HG03460 (cell line): ENCODE measurements at regions not wholly inside any gene's neighbourhood (a gene's known extent, or its start where the extent isn't known, plus 50 kb on each side); places are given as distances from the start of the nearest gene placed in this dataset.
"Not testable (repeated sequence)": the region's sequence is repeated elsewhere in the genome, so short reads cannot be mapped to it uniquely, and the experiment has no call there.

Source experiments
- ATAC-seq: cut with Tn5 transposase; IDR thresholded peaks from one replicate; pipeline ENCODE4 v1.9.1; 2021; ENCODE audit not compliant: unreplicated experiment

DNA sequence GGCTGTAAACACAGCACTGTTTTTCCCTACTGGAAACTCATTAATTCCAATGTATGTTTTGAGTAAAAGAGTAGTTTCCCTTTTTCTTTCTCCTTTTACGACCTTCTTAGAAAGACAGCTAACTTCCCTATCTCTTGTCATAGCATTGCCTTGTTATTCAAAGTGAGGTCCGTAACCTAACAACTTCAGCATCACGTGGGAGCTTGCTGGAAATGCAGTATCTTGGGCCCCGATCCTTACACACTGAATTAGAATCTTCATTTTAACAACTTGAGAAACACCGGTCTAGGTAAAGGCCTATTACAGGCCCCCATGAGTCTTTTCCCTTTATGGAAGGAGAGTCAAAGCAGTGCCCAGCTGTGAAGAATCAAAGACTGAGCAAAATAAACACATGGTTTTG, 230.7 kb upstream of the PRKD1 start:
- no peak for ATAC-seq

DNA sequence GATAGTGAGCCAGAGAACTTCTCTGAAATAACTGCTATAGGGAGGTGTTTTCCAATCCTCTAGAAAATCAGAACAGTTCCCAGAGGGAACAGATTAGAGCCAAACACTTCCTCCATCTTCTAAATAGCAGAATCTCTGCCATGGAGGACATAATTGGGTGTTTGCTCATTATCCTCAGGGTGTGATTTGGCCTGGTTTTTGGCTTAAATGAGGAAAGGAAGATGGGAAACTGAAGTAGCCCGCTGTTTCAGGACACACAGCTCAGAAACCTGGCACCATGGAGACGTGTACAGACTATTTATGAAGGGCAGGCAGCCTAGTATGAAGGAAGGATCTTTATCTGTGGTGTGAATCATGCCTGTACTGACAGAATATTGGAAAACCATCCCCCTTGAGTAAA, 231.7 kb upstream of the PRKD1 start:
- ATAC-seq: no peak

DNA sequence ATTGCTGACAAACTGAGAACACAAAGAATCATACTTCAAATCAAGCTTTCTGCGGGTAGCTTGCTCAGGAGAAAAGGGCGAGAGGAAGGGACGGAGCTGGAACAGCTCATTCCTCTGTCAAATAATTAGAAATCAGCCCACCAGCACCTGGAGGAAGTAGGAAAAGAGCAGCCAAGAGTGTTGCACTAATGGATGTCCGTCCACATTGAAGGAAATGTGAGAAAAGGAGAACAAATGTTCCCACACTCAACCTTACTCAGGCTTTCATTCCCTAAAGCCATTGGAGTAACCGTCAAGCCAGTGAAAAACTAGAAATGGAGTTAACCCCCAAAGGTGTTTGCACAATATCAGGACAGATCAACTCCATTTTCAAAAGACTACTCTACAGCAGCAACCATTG, 233.0 kb upstream of the PRKD1 start:
- no peak for ATAC-seq

DNA sequence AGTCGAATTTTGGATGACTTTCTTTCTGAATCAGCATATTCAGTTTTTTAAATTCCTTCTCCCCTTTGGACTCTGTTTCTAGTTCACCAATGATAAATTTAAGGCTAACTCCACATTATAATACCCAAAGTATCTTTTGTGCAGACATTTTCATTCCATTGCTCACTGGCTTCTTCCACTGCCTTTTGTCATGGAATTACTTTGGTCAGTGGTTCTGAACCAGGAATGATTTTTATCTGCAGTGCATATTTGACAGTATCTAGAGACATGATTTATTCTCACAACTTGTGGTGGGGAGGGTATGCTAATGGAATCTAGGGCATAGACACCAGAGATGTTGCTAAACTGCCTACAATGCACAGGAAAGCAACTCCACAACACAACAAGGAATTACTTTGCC, 234.4 kb upstream of the PRKD1 start:
- ATAC-seq: no peak

DNA sequence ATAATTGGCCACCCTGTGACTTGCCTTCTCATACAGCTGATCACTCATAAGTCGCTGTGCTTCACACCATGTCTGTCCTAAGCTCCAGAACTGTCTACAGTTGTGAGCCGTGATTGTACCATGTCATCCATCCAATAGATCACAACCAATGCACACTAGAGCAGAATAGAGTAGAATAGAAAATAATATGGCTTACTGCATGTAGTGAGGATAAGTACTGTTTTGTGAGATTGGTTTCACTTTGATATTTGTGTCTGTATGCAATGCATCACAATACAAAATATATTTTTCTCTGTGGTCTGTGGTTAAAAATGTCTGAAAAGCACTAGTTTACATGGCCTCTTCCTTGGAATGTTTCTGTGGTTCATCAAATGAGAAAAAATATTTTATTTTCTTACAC, 237.6 kb upstream of the PRKD1 start:
- no peak for ATAC-seq

DNA sequence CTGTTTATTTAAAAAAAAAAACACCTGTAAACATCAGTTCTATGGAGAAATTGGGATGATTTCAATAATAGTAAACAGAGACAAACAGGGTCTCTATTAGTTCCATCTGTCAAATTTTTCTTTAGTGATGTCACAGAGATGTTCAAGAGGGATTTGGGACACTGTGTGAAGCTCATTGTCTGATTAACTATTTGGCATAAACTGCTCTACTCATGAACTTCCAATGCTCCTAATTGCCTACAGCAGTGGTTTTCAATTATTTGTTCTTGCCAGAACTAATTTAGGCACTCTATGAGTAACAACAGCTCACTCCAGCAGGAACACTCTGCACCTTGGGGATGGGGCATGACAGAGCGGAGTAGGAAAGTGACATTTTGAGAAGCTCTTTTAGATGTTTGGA, 250.1 kb upstream of the PRKD1 start:
- ATAC-seq: no peak

DNA sequence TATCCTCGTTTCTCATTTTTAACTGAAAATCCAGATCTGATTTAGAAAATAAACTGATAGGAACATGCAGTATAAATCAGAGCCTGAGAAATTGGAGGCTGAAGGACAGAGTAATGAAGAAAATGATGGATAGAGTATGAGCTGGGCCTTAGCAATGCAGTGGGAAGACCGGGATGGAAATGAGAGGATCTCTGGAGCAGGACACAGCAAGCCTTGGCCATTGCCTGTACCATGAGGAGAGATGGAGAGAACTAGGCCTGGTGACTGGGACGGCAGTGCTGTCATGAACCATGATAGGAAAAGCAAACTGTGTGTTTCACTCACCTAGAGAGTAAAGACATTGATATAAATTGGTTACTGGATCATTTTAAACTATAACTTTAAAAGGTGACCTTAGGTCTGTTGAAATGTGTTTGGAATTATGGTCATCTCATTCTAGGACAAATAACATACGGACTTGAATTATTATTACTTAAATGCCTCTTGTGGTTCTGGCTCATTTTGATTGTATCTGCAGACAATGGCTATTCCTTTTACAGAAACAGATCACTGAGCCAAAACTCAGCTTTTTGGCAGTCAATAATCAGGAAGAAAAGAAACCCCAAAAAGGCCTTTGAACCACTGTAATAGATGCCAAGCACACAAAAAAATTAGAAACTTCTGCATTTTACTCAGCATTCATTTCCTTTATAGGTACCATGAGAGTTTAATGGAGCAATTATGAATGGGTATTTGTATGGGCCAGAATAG, 251.9 kb upstream of the PRKD1 start:
- ATAC-seq: no peak

DNA sequence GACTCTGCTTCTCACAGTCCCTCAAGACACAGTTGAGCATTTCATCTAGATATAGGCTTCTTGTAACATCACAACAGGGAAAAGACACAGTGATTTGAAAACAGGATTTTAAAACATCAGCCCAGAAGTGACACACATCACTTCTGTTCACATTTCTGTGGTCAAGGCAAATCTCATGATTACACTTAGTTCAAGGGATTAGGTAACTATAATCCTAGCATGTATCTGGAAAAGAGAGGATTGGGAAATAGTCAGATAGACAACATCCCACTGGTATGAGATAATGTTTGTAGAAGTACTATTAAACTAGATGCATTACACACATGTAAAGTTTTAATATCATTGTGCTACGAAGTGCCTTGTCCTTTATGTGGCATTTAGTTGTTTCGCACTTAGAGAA, 252.6 kb upstream of the PRKD1 start:
- ATAC-seq: no peak

DNA sequence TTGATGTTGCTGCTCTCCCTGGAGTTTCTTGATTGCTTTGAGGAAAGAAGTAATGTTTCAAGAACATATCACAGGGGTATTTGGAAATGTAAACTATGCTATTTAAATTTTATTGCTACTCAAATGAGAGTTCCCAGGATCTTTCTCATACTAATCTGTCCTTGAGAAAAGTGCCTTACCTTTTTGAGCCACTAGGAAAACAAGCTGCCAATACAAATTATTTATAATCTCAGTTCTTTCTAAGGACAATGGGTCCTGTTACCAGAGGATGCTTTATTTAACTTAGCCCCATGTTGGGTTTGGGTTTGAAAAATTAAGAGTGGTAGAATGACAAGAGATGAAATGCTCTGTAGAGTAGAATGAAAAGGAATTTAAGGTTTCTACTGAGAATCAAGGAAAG, 258.2 kb upstream of the PRKD1 start:
- ATAC-seq: no peak

DNA sequence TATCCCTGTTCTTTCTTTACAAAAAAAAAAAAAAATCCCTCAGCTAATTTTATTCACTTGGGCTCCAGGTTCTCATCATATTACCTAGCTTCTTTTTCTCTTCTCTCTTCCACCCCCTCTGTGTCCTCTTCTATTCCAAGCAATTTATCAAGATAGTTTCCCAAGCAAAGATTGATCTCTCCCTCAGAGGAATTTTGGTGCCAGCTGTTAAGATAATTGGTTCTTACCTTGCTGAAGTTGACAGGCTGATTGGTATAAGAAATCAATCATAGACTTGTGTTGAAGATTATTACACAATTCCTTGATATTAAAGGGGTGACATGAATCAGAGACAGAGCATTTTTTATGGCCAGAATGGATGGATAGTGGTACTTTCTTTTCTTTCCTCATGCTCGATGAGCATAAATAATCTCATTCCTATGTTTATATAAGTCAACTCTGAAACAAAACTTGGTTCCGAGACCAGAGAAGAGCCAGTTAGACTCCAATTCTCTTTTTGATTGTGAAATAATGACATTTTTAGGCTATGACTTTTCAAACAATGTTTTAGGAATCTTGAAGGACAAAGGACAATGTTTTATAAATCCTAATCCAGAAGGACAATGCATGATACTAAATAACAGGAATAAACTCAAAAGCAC, 264.1 kb upstream of the PRKD1 start:
- no peak for ATAC-seq

DNA sequence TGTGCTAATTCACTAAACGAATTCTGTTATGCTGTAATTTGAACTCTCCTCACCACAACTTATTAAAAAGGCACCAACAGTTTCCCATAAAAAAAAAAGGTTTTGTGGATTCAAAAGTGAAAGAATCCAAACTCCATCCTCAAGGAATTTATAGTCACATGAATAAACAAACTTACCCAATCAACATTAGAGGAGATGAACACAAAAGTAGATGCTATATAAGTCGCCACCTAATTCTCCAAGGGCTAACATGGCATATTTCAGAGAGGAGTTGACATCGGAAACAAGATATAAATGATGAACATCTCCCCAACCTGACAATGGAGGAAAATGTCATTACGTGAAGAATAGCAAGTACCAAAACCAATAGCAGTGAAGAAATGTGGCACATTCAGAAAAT, 265.5 kb upstream of the PRKD1 start:
- ATAC-seq: no peak

DNA sequence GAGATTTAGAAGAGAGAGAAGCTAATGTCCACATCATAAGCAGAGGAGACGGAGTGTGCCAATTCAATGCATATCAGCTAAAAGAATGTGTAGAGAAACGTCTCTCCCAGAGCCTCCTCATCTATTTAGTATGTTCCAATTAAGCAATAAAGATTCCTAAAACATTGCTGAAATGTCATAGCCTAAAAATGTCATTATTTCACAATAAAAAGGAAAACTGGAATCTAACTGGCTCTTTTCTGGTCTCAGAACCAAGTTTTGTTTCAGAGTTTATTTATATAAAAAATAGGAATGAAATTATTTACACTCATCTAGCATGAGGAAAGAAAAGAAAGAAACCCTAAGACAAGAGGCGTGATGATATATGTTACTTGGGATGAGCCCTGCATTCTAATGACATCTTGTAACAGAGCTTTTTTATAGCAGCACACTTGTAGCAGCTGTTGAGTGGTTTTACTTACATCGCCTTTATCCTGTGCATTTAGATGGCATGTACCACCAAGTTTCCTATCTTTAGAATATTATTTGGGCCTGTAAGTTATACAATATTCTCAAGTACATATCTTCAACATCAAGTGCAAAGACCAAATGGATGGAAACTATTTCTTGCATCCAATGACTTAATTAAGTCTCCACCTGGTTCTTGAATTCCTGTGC, 266.3 kb upstream of the PRKD1 start:
- no peak for ATAC-seq

DNA sequence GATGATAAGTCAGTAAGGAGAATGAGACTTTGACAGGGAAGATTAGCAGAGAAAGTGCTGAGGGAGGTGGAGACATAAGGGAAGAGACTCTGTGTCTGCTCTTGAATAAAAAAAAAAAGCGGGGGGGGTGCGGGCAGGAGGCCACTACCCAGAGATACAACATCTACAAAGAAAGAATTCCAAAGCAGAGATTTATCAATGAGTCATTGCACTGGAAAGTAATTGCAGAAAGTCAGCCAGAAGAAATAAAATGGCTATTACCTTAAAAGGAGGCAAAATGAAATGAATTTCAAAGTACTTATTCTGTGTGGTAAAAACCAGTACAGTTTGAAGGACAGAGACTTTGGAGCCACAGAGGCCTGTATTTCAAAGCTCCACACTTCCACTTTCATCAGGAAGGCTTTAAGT, 267.1 kb upstream of the PRKD1 start:
- no peak for ATAC-seq

DNA sequence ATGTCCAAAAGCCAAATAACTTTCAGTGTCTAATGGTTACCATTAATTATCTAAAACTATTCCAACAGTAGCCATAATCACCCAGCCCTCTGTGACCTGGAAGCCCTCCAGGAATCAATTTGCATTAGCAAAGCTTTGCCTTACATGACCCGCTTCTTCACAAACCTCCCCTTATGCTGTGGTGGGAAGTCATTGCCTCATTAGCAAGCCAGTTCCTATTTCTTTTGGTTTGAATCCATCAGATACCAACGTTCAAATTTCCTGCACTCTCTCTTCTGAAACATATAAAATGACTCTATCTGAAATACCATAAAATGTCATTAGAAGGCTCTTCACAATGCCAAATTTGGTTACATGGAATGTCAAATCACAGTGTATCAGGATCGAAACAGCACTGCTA, 268.3 kb upstream of the PRKD1 start:
- ATAC-seq: no peak

DNA sequence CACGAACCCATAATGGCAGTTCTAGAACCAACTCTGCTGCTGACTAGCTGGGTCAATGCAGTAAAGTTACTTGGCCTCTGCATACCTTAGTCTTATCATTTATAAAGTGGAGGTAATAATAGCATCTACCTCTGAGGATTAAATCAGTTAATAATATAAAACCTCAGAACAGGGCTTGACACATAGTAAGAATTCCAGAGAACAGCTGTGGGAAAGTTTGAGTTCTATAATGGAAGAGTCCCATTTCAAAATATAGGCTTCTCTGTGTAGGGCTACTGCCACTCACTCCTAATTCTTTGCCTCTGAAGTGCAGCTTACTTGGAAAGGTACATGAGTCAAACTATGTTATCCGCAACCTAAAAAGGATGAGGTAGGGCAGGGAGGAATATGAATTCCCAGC, 269.2 kb upstream of the PRKD1 start:
- no peak for ATAC-seq

DNA sequence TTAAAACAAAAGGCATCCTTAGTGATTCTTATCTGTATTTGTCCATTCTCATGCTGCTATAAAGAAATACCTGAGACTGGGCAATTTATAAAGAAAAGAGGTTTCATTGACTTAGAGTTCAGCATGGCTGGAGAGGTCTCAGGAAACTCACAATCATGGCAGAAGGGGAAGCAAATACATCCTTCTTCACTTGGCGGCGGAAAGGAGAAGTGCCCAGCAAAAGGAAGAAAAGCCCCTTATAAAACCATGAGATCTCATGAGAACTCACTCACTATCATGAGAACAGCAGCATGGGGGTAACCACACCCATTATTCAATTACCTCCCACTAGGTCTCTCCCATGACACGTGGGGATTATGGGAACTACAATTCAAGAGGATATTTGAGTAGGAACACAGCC, 271.1 kb upstream of the PRKD1 start:
- not testable (repeated sequence) for ATAC-seq

DNA sequence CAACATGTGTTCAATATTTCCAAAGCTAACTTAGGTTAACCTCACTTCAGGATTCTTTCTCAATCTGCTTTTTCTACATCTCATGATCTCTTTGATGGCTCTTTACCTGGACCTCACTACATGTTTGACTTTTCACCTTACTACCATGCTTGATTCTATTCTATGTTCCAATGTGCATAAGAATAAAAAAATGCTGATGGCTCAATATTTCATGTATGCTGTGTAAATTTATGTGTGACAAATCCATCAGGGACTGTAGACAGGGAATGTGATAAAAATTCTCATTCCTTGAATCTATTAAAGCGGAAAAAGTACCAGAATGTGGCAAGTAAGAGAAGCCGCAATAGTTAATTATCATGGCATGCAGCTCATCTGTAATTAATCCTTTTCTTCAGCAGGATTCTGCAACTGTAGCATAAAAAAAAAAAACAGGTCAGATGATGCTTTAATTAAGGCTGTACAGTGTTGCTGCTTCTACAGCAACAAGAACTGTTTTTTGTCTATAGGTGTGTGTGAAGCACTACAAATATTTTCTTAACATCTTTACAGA, 276.9 kb upstream of the PRKD1 start:
- no peak for ATAC-seq

DNA sequence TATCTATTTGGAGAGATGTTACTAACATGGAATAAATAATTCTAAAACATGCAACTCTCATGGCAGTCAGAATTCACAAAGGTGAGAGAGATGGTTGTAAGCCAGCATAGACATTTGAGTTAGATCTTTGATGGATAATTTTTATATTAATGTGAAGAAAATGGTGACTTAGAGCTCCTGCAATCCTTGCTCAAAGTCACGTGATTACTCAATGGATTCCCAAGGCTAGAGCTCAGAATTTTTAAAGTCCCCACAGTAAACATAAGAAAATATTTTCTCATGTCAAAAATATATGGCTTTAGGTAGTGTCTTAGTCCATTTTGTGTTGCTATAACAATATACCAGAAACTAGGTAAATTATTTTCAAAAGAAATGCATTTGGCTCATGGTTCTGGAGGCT, 281.5 kb upstream of the PRKD1 start:
- ATAC-seq: no peak

DNA sequence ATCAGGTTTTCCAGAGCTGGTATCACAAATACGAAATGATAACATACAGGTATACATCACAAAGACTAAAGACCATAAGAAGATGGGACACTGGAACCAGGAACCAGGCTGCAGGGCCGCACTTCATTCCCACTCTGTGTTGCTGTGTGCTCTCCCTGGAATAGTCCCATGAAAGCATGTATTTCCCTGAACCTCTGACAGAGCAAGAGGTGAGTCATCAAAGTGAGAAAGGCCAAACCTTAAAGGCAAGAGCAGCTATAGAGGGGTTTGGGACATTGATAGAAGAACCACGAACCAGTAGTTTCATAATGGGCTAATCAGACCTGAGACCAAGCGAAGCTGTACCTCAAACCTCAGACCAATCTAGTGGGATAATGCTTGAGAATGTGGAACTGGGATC, 283.0 kb upstream of the PRKD1 start:
- ATAC-seq: no peak

DNA sequence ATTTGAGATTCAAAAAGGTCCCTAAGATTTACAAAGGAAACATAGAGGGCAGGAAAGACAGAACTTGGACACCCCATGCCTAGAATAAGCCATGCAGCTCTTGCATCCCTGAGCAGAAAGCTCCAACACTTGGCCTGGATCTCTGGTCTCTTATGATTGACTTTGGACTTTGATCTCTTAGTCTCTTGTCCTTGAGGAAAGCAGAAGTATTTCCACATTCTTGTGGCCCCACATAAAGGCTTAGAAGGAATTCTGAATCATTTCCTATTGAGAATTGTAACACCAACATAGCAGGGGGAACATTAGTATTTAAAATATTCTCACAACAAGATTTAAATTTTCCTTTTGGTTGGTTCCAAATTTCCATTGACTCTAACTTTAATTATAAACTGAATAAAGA, 283.7 kb upstream of the PRKD1 start:
- ATAC-seq: no peak

DNA sequence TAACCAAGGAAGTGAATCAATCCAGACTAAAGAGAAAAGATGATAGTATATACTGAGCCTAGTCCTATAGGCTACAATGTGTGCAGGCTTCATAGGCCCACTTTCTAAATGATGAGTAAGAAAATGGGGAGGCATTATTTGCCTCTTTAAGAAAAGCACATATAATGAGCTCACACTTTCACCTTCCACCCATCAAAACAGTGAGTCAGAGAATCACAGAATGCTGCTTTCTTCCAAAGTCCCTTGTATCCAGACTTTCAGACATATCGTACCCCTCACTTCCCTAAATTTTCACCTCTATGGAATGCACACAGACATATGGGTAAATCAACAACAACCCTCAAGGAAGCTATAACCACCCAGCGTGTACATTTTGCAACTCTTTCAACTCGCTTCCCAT, 286.4 kb upstream of the PRKD1 start:
- ATAC-seq: no peak

DNA sequence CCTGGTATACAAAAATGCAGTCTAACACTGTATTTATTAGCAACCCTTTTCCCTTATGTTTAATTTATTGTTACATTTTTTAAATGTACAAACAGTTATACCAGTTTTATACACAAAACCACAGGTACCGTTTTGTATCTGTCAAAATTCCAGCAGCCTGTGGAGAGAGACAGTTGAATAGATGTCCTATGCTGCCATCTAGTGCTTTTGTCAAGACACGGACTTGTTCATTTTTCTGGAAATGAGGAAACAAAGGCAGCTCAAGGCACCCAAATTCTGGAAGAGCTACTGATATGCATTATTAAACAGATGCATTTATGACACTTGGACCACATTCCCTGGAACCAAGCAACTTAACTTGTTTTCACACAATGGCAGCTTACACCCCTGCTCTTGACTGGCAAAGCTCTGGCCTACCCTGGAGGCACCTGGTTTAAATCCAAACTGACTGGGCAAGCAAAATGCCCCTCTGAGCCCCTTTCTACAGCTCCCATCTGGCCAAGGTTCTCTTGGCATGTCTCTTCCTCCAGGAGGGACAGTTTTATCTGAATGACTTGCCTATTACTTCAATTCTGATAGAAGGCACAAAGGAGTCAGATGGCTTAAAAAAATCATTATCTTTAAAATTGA, 286.9 kb upstream of the PRKD1 start:
- ATAC-seq: no peak
